GM21360 (cell line): ENCODE measurements at regions not wholly inside any gene's neighbourhood (a gene's known extent, or its start where the extent isn't known, plus 50 kb on each side); places are given as distances from the start of the nearest gene placed in this dataset.
"Not testable (repeated sequence)": the region's sequence is repeated elsewhere in the genome, so short reads cannot be mapped to it uniquely, and the experiment has no call there.

ENCODE experiments used
- ATAC-seq: cut with Tn5 transposase; IDR thresholded peaks from one replicate; pipeline ENCODE4 v1.9.1; 2021; ENCODE audit warnings: mild to moderate bottlenecking, moderate library complexity; ENCODE audit not compliant: unreplicated experiment

- ATAC-seq = no peak
Observed at GRCh38 chr14:87449016-87449415, 544.0 kb downstream of the GALC start.

- no peak for ATAC-seq
Observed at GRCh38 chr14:87443787-87444186, 549.2 kb downstream of the GALC start.

GRCh38 chr14:87443039-87443438 lies 549.9 kb downstream of the GALC start:
- no peak for ATAC-seq

- no peak for ATAC-seq
Observed at GRCh38 chr14:87437158-87437557, 555.8 kb downstream of the GALC start.

- ATAC-seq = no peak
Observed at GRCh38 chr14:87434680-87435079, 558.3 kb downstream of the GALC start.

- no peak for ATAC-seq
Observed at GRCh38 chr14:87434011-87434410, 559.0 kb downstream of the GALC start.

GRCh38 chr14:87432698-87433097 lies 560.3 kb downstream of the GALC start:
- ATAC-seq = no peak

GRCh38 chr14:87430810-87431209 lies 562.2 kb downstream of the GALC start:
- ATAC-seq = no peak

GRCh38 chr14:87430214-87430613 lies 562.8 kb downstream of the GALC start:
- no peak for ATAC-seq

- ATAC-seq = no peak
Observed at GRCh38 chr14:87419925-87420324, 573.1 kb downstream of the GALC start.

GRCh38 chr14:87411370-87411769 lies 581.6 kb downstream of the GALC start:
- ATAC-seq = no peak

GRCh38 chr14:87409393-87409792 lies 583.6 kb downstream of the GALC start:
- no peak for ATAC-seq

GRCh38 chr14:87407344-87407743 lies 585.6 kb downstream of the GALC start:
- ATAC-seq = no peak

GRCh38 chr14:87405563-87405962 lies 587.4 kb downstream of the GALC start:
- ATAC-seq = no peak

GRCh38 chr14:87397499-87397898 lies 595.5 kb downstream of the GALC start:
- no peak for ATAC-seq

- no peak for ATAC-seq
Observed at GRCh38 chr14:87391066-87391465, 601.9 kb downstream of the GALC start.

- no peak for ATAC-seq
Observed at GRCh38 chr14:87388946-87389345, 604.0 kb downstream of the GALC start.

GRCh38 chr14:87387806-87388205 lies 605.2 kb downstream of the GALC start:
- ATAC-seq = no peak

- ATAC-seq = no peak
Observed at GRCh38 chr14:87386524-87386923, 606.5 kb downstream of the GALC start.

- no peak for ATAC-seq
Observed at GRCh38 chr14:87380054-87380453, 612.9 kb downstream of the GALC start.

- no peak for ATAC-seq
Observed at GRCh38 chr14:87368751-87369150, 624.2 kb downstream of the GALC start.

- not testable (repeated sequence) for ATAC-seq
Observed at GRCh38 chr14:87360246-87360645, 632.7 kb downstream of the GALC start.

GRCh38 chr14:87351007-87351406 lies 642.0 kb downstream of the GALC start:
- no peak for ATAC-seq

- ATAC-seq = no peak
Observed at GRCh38 chr14:87349921-87350320, 643.1 kb downstream of the GALC start.
